K562 (cell line): ENCODE measurements at regions not wholly inside any gene's neighbourhood (a gene's known extent, or its start where the extent isn't known, plus 50 kb on each side); places are given as distances from the start of the nearest gene placed in this dataset.

Experiments
- ATAC-seq: fragments of 200-7000 bp; cut with Tn5 transposase; 3 replicates; pipeline ENCODE4 v1.9.1; 2020; ENCODE audit warnings: moderate library complexity
- BruUV-seq: library from RNA; stranded (reverse); fragments of 400-500 nt; replicated peaks from 2 replicates; lab custom pipeline; 2021; lab: Mats Ljungman, UMichigan
- CTCF ChIA-PET: fragments of 300-600 bp; formaldehyde crosslinking; extraction: SDS; loops from one replicate; lab custom pipeline; 2021; ENCODE audit warnings: low intra/inter-chr PET ratio; lab: Yijun Ruan, JAX
- POLR2A ChIA-PET: fragments of 300-600, 350-650 bp; sonication (Branson Sonifier 250); formaldehyde crosslinking; extraction: SDS; loops from one replicate; lab custom pipeline; 2021; ENCODE audit warnings: antibody characterized with exemption, inconsistent platforms; lab: Yijun Ruan, JAX
- DNase-seq, 4 experiments: peaks; one replicate each; pipeline versions ENCODE4 v3.0.0 to v3.0.0-alpha.2; 2011 to 2018; ENCODE audit warnings: low spot score in 3 of 4, mixed read lengths in 3 of 4; ENCODE audit errors: extremely low read depth in 1 of 4
- FAIRE-seq: peaks from 2 replicates; lab custom pipeline; 2011; peaks lifted over from hg19 to GRCh38; lab: Jason Lieb, UNC
- H2AFZ ChIP-seq: 2 replicates; pipeline ENCODE4 v1.6.0; 2011; ENCODE audit warnings: low read depth, low read length, control low read depth, inconsistent platforms
- H3K27ac ChIP-seq: fragments of 200-600 bp; 3 replicates; pipeline ENCODE4 v1.8.0; 2011; ENCODE audit warnings: low read depth, mild to moderate bottlenecking, control low read depth, inconsistent platforms, low read length, moderate library complexity, mixed read lengths; ENCODE audit errors: extremely low read depth
- H3K27me3 ChIP-seq, 2 experiments: fragments of 300-600 bp in 1 of 2; 2 replicates in 1 of 2; 3 replicates in 1 of 2; pipeline versions ENCODE4 v1.6.0 to v1.8.0; 2011; ENCODE audit warnings: inconsistent platforms in 2 of 2, low read length in 2 of 2, mild to moderate bottlenecking in 1 of 2, mixed read lengths in 1 of 2, moderate library complexity in 1 of 2; ENCODE audit not compliant: control insufficient read depth in 2 of 2, insufficient read depth in 2 of 2
- H3K36me3 ChIP-seq: fragments of 300-600 bp; 3 replicates; pipeline ENCODE4 v1.8.0; 2011; ENCODE audit warnings: mild to moderate bottlenecking, low read length, inconsistent platforms; ENCODE audit not compliant: control insufficient read depth, insufficient read depth
- H3K4me1 ChIP-seq, 2 experiments: fragments of 200-600 bp in 1 of 2; replicated peaks in 1 of 2; 2 replicates in 1 of 2; 3 replicates in 1 of 2; pipeline versions ENCODE4 v1.5.1 to v1.8.0; 2011; ENCODE audit warnings: inconsistent platforms in 2 of 2, low read length in 2 of 2, mild to moderate bottlenecking in 1 of 2, mixed read lengths in 1 of 2, moderate library complexity in 1 of 2; ENCODE audit not compliant: control insufficient read depth in 2 of 2, insufficient read depth in 2 of 2
- H3K4me2 ChIP-seq: 2 replicates; pipeline ENCODE4 v1.6.1; 2011; ENCODE audit warnings: low read length, control low read depth, inconsistent platforms, mixed read lengths; ENCODE audit not compliant: insufficient read depth
- H3K4me3 ChIP-seq: fragments of 200-600 bp; sonication (generic), shearing (Covaris generic); 2 replicates; pipeline ENCODE4 v1.5.1; 2016; ENCODE audit warnings: control low read depth, inconsistent platforms
- H3K79me2 ChIP-seq: fragments of 200-600 bp; 3 replicates; pipeline ENCODE4 v1.8.0; 2011; ENCODE audit warnings: low read length, inconsistent platforms; ENCODE audit not compliant: control insufficient read depth, insufficient read depth
- H3K9ac ChIP-seq, 2 experiments: 2 replicates each; pipeline versions ENCODE4 v1.6.0 to v1.6.1; 2011; ENCODE audit warnings: low read depth in 2 of 2, low read length in 2 of 2, control low read depth in 1 of 2, inconsistent platforms in 1 of 2, mild to moderate bottlenecking in 1 of 2, mixed read lengths in 1 of 2; ENCODE audit not compliant: insufficient read depth in 1 of 2
- H3K9me1 ChIP-seq: one replicate; pipeline ENCODE4 v1.6.0; 2011; ENCODE audit warnings: inconsistent platforms, mild to moderate bottlenecking, low read length, moderate library complexity; ENCODE audit not compliant: control insufficient read depth, insufficient read depth
- H3K9me3 ChIP-seq: replicated peaks from 2 replicates; pipeline ENCODE4 v1.5.1; 2011; ENCODE audit warnings: low read depth, low read length, inconsistent platforms; ENCODE audit not compliant: control insufficient read depth, insufficient read depth
- H4K20me1 ChIP-seq: replicated peaks from 2 replicates; pipeline ENCODE4 v1.6.1; 2011; ENCODE audit warnings: low read length, inconsistent platforms, mixed read lengths; ENCODE audit not compliant: control insufficient read depth, insufficient read depth
- ASH1L ChIP-seq: fragments of 450-650 bp; IDR thresholded peaks from 2 replicates; pipeline ENCODE4 v1.6.1; 2018; ENCODE audit warnings: borderline replicate concordance, mild to moderate bottlenecking, low read depth; ENCODE audit not compliant: partially characterized antibody
- E4F1 ChIP-seq: fragments of 250-450 bp; sonication (Bioruptor Pico); IDR thresholded peaks from 2 replicates; pipeline ENCODE4 v1.5.0; 2021; ENCODE audit warnings: mild to moderate bottlenecking, borderline replicate concordance
- POU5F1 ChIP-seq: fragments of 150-350 bp; IDR thresholded peaks from 2 replicates; pipeline ENCODE4 v1.6.1; 2014; ENCODE audit warnings: borderline replicate concordance, low read length, low read depth, mild to moderate bottlenecking; ENCODE audit not compliant: partially characterized antibody
- RCOR1 ChIP-seq, 2 experiments: IDR thresholded peaks; 2 replicates each; pipeline ENCODE4 v1.6.1; 2012; ENCODE audit warnings: low read depth in 2 of 2, low read length in 2 of 2, borderline replicate concordance in 1 of 2, improper control_type of control experiment in 1 of 2
- TFAM ChIP-seq: fragments of 250-450 bp; sonication (Bioruptor Pico); conservative IDR thresholded peaks from 2 replicates; pipeline ENCODE4 v1.5.0; 2021; ENCODE audit warnings: mild to moderate bottlenecking, moderate library complexity
- WGBS: fragments of 100-300 bp; shearing (Covaris generic); methylation state at CpG from one replicate; pipeline ENCODE4 v1.1.6; 2016; ENCODE audit warnings: low coverage, mixed read lengths; ENCODE audit not compliant: insufficient coverage; ENCODE audit errors: missing lambda C conversion rate; 5-methylcytosine and 5-hydroxymethylcytosine counted together
- in situ Hi-C: fragments of 300-500 bp; cut with MboI; formaldehyde crosslinking; loops from 4 replicates; pipeline ENCODE4 v1.15.0; 2018; ENCODE audit warnings: inconsistent platforms, mixed read lengths
- intact Hi-C: fragments of 100-400 bp; cut with micrococcal nuclease; formaldehyde crosslinking; loops from 2 replicates; pipeline ENCODE4 v1.14.2; 2022

GRCh38 chr20:11190741-11191140 is 516.9 kb upstream of the JAG1 start:
- TF ChIP-seq RCOR1 (IDR thresholded peaks at IDR 0.05; ENCODE audit: borderline replicate concordance in 1 of 2, low read depth in 2 of 2, low read length in 2 of 2) (no peak), ASH1L (no peak), POU5F1 (no peak), E4F1 (no peak), TFAM (CRISPR knock-in tag) (no peak)
- WGBS = 0% methylated on average over 1 of the region's 2 CpGs
- Histone ChIP-seq H4K20me1 (no peaks in the 10 kb centered on the region), H2AFZ (no peak overlapping the region), H3K4me1 (no peaks in the 10 kb centered on the region), H3K9ac (no peak overlapping the region), H3K9me3 (no peaks in the 10 kb centered on the region), H3K27me3 (no peaks in the 10 kb centered on the region), H3K36me3 (no peaks in the 10 kb centered on the region), H3K9me1 (no peaks in the 10 kb centered on the region), H3K79me2 (no peaks in the 10 kb centered on the region), H3K27ac (no peak overlapping the region), H3K4me2 (no peak overlapping the region), H3K4me3 (no peak overlapping the region)
- in situ Hi-C loops = no loop called here
- ATAC-seq (no peak), FAIRE-seq (no peak), DNase-seq (no peak)
- POLR2A ChIA-PET = no interaction called here
- intact Hi-C loops = no loop called here
- CTCF ChIA-PET = no interaction called here
- BruUV-seq = no TSS peak
